ENCODE measurements at regions not wholly inside any gene's neighbourhood (a gene's known extent, or its start where the extent isn't known, plus 50 kb on each side); places are given as distances from the start of the nearest gene placed in this dataset.

GRCh38 chr1:201718346-201719202, 110.4 kb upstream of the IPO9 start (continued):
- no peak for TF ChIP-seq ZBTB33 (IDR thresholded peaks at IDR 0.05; ENCODE audit: extremely low read depth, insufficient replicate concordance, low read length)
- no peak for TF ChIP-seq POLR2A (IDR thresholded peaks at IDR 0.05; ENCODE audit: borderline replicate concordance, extremely low read depth, insufficient read depth, insufficient read length)
- TF ChIP-seq SRF (IDR thresholded peaks at IDR 0.05; ENCODE audit: low read depth) = no peak
- no peak for TF ChIP-seq SIN3A (IDR thresholded peaks at IDR 0.05; ENCODE audit: low read depth)

DNA sequence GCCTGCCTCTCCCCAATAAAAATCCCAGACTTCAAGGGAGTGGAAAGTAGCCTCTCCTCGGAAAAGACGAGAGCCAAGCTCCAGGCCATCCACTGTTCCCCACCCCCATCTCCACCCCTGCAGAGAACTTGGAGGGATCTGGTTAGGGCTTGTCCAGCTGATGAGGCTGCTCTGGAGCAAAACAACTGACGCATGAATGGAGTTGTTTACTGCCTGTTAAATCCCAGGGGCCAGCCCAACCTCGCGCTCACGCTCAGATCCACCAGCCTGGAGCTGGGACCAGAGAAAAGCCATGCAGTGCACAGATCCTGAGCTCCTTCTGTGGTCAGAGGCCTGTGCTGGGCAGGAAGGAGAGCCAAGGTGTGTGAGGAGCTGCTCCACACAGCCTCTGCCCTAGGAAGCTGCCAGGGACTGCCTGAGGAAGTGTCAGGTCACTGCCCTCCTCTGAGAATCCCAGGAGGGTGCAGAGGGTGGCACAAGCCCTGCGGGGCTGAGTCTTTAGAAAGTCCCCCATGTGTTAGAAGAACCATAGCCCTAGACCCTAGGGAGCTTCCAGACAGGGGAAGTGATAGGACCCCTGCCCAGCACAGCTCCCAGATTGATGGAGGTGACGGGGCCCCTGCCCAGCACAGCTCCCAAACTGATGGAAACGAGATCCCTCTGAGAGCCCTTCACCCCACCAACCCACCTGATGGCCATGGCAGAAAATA, 109.0 kb upstream of the IPO9 start:
- H3K27me3 ChIP-seq (ENCODE audit: insufficient read depth, low read length) = no peaks in the 10 kb centered on the region
- ChIA-PET CTCF (interaction anchor here (1.3 kb wide), 1 partner anchor 73 kb away, joined by 5 read pairs; no protein-coding TSS in a partner anchor), RAD21 (ENCODE audit: low non-redundant PET in 1 of 2, low total read pairs in 2 of 2, uncharacterized antibody in 2 of 2, unreplicated experiment in 2 of 2) (no interaction called here), POLR2A (interaction anchor here (0.6 kb wide), 1 partner anchor 235 kb away, joined by 4 read pairs; no protein-coding TSS in a partner anchor)
- intact Hi-C loops (cut with micrococcal nuclease) = loop anchor here (10.0 kb wide), 1 partner anchor 255 kb away; no protein-coding TSS in a partner anchor
- no peak overlapping the region for H3K27ac ChIP-seq (ENCODE audit: low read depth, low read length)
- no TSS peak for BruUV-seq (replicated peaks)
- no peaks in the 10 kb centered on the region for H3K36me3 ChIP-seq (ENCODE audit: control insufficient read depth in 1 of 2, insufficient read depth in 2 of 2, low read length in 2 of 2)
- no peak overlapping the region for H3K4me2 ChIP-seq (ENCODE audit: low read length)
- no peak overlapping the region for H3K4me3 ChIP-seq (replicated peaks in 1 of 2; ENCODE audit: low read depth in 1 of 2, low read length in 2 of 2)
- H3K9me3 ChIP-seq (ENCODE audit: control insufficient read depth in 1 of 2, insufficient read depth in 1 of 2, low read depth in 1 of 2, low read length in 2 of 2) = no peaks in the 10 kb centered on the region
- H3K79me2 ChIP-seq (ENCODE audit: insufficient read depth, low read length) = no peaks in the 10 kb centered on the region
- peaks cover 10 to 15% of the 10 kb centered on the region in 2 experiments for H3K4me1 ChIP-seq (ENCODE audit: control insufficient read depth in 1 of 2, insufficient read depth in 2 of 2, low read length in 2 of 2)
- DNase-seq (ENCODE audit: low read depth, low spot score) (no peak), ATAC-seq (no peak)
- no peak overlapping the region for H2AFZ ChIP-seq (ENCODE audit: low read depth, low read length, poor library complexity, severe bottlenecking)
- no peak overlapping the region for H3K9ac ChIP-seq (ENCODE audit: low read length)
- no peaks in the 10 kb centered on the region for H4K20me1 ChIP-seq (ENCODE audit: insufficient read depth)
- no peaks in the 10 kb centered on the region for H3K9me2 ChIP-seq (ENCODE audit: insufficient read depth)
- TF ChIP-seq, protein P1, sequence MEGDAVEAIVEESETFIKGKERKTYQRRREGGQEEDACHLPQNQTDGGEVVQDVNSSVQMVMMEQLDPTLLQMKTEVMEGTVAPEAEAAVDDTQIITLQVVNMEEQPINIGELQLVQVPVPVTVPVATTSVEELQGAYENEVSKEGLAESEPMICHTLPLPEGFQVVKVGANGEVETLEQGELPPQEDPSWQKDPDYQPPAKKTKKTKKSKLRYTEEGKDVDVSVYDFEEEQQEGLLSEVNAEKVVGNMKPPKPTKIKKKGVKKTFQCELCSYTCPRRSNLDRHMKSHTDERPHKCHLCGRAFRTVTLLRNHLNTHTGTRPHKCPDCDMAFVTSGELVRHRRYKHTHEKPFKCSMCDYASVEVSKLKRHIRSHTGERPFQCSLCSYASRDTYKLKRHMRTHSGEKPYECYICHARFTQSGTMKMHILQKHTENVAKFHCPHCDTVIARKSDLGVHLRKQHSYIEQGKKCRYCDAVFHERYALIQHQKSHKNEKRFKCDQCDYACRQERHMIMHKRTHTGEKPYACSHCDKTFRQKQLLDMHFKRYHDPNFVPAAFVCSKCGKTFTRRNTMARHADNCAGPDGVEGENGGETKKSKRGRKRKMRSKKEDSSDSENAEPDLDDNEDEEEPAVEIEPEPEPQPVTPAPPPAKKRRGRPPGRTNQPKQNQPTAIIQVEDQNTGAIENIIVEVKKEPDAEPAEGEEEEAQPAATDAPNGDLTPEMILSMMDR (IDR thresholded peaks at IDR 0.05 in 2 of 3, conservative IDR thresholded peaks at IDR 0.05 in 1 of 3; ENCODE audit: borderline replicate concordance in 1 of 3, insufficient read depth in 1 of 3, low read depth in 2 of 3, low read length in 2 of 3) = no peak
- TF ChIP-seq, protein P2, sequence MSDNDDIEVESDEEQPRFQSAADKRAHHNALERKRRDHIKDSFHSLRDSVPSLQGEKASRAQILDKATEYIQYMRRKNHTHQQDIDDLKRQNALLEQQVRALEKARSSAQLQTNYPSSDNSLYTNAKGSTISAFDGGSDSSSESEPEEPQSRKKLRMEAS (IDR thresholded peaks at IDR 0.05) = no peak
- TF ChIP-seq RAD21 (IDR thresholded peaks at IDR 0.05; ENCODE audit: low read depth) = no peak
- no peak for TF ChIP-seq ELF1 (IDR thresholded peaks at IDR 0.05; ENCODE audit: borderline replicate concordance, low read depth)
- TF ChIP-seq, protein P3, sequence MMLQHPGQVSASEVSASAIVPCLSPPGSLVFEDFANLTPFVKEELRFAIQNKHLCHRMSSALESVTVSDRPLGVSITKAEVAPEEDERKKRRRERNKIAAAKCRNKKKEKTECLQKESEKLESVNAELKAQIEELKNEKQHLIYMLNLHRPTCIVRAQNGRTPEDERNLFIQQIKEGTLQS (IDR thresholded peaks at IDR 0.05) = no peak
- no peak for TF ChIP-seq POLR2AphosphoS5 (IDR thresholded peaks at IDR 0.05; ENCODE audit: low read depth, low read length)
- no peak for TF ChIP-seq TCF7L2 (IDR thresholded peaks at IDR 0.05; ENCODE audit: borderline replicate concordance, extremely low read depth, insufficient read depth, insufficient read length)
- no peak for TF ChIP-seq YY1 (IDR thresholded peaks at IDR 0.05; ENCODE audit: extremely low read depth, insufficient replicate concordance, low read depth, low read length)
- no peak for TF ChIP-seq ZBTB33 (IDR thresholded peaks at IDR 0.05; ENCODE audit: extremely low read depth, insufficient replicate concordance, low read length)
- no peak for TF ChIP-seq CBX3 (IDR thresholded peaks at IDR 0.05; ENCODE audit: low read depth)
- no peak for TF ChIP-seq EZH2 (IDR thresholded peaks at IDR 0.05)
- no peak for TF ChIP-seq POLR2A (IDR thresholded peaks at IDR 0.05; ENCODE audit: borderline replicate concordance, extremely low read depth, insufficient read depth, insufficient read length)
- no peak for TF ChIP-seq JUND (IDR thresholded peaks at IDR 0.05)
